GM12878 (cell line): ENCODE measurements at regions not wholly inside any gene's neighbourhood (a gene's known extent, or its start where the extent isn't known, plus 50 kb on each side); places are given as distances from the start of the nearest gene placed in this dataset.

Experiments used
- ATAC-seq: fragments of 200-7000 bp; cut with Tn5 transposase; 3 replicates; pipeline ENCODE4 v1.9.1; 2020; ENCODE audit warnings: mild to moderate bottlenecking, moderate library complexity
- BruUV-seq: library from RNA; stranded (reverse); fragments of 400-500 nt; replicated peaks from 2 replicates; lab custom pipeline; 2021; lab: Mats Ljungman, UMichigan
- CTCF ChIA-PET: fragments of 300-600 bp; sonication (Branson Sonifier 250); formaldehyde crosslinking; extraction: SDS; loops from one replicate; lab custom pipeline; 2021; ENCODE audit warnings: inconsistent platforms; lab: Yijun Ruan, JAX
- POLR2A ChIA-PET: fragments of 350-600 bp; formaldehyde crosslinking; extraction: SDS; loops from one replicate; lab custom pipeline; 2021; ENCODE audit warnings: inconsistent platforms; lab: Charles Lee
- RAD21 ChIA-PET: fragments of 300-600 bp; sonication (Branson Sonifier 250); formaldehyde crosslinking; loops from one replicate; lab custom pipeline; 2023; ENCODE audit warnings: antibody characterized with exemption; ENCODE audit not compliant: unreplicated experiment; lab: Charles Lee
- SMC1A ChIA-PET: fragments of 300-600 bp; sonication (Branson Sonifier 250); formaldehyde crosslinking; loops from one replicate; lab custom pipeline; 2023; ENCODE audit not compliant: unreplicated experiment, uncharacterized antibody; lab: Charles Lee
- DNase-seq: peaks from one replicate; pipeline ENCODE4 v3.0.0-alpha.2; 2011; ENCODE audit warnings: low read depth, low spot score
- FAIRE-seq: peaks from 3 replicates; lab custom pipeline; 2011; peaks lifted over from hg19 to GRCh38; lab: Jason Lieb, UNC
- H2AFZ ChIP-seq: 2 replicates; pipeline ENCODE4 v1.6.0; 2011; ENCODE audit warnings: low read depth, low read length, control low read depth; ENCODE audit not compliant: control insufficient read depth
- H3K27ac ChIP-seq: 2 replicates; pipeline ENCODE4 v1.5.1; 2011; ENCODE audit warnings: control low read depth; ENCODE audit not compliant: control insufficient read depth, insufficient read depth
- H3K27me3 ChIP-seq, 2 experiments: replicated peaks in 1 of 2; 2 replicates each; pipeline versions ENCODE4 v1.6.0 to v1.6.1; 2011; ENCODE audit warnings: low read length in 1 of 2; ENCODE audit not compliant: control insufficient read depth in 2 of 2, insufficient read depth in 2 of 2
- H3K36me3 ChIP-seq, 2 experiments: 2 replicates each; pipeline ENCODE4 v1.5.1; 2011; ENCODE audit warnings: low read length in 1 of 2; ENCODE audit not compliant: control insufficient read depth in 2 of 2, insufficient read depth in 2 of 2
- H3K4me1 ChIP-seq: 2 replicates; pipeline ENCODE4 v1.6.1; 2011; ENCODE audit warnings: mild to moderate bottlenecking, low read length, moderate library complexity, mixed read lengths; ENCODE audit not compliant: control insufficient read depth, insufficient read depth
- H3K4me2 ChIP-seq: 2 replicates; pipeline ENCODE4 v1.6.0; 2011; ENCODE audit warnings: control low read depth; ENCODE audit not compliant: control insufficient read depth, insufficient read depth
- H3K4me3 ChIP-seq: fragments of 200-600 bp; sonication (generic); 2 replicates; pipeline ENCODE4 v1.5.1; 2016
- H3K79me2 ChIP-seq: 2 replicates; pipeline ENCODE4 v1.6.0; 2011; ENCODE audit warnings: low read length; ENCODE audit not compliant: control insufficient read depth, insufficient read depth
- H3K9ac ChIP-seq: 2 replicates; pipeline ENCODE4 v1.8.0; 2011; ENCODE audit warnings: low read length, control low read depth, mixed read lengths; ENCODE audit not compliant: control insufficient read depth, insufficient read depth
- H3K9me3 ChIP-seq: replicated peaks from 3 replicates; pipeline ENCODE4 v1.5.1; 2011; ENCODE audit warnings: mild to moderate bottlenecking, low read length; ENCODE audit not compliant: control insufficient read depth, insufficient read depth
- H4K20me1 ChIP-seq: 2 replicates; pipeline ENCODE4 v1.6.0; 2011; ENCODE audit not compliant: control insufficient read depth, insufficient read depth
- CBX3 ChIP-seq: fragments of 200-600 bp; sonication (generic); IDR thresholded peaks from 2 replicates; pipeline ENCODE4 v1.6.1; 2016; ENCODE audit warnings: low read depth, borderline replicate concordance
- CBX5 ChIP-seq: sonication (generic); IDR thresholded peaks from 2 replicates; pipeline ENCODE4 v1.6.1; 2016; ENCODE audit warnings: low read depth, moderate library complexity, mild to moderate bottlenecking, inconsistent platforms
- FOXK2 ChIP-seq: fragments of 450-650 bp; IDR thresholded peaks from 2 replicates; pipeline ENCODE4 v1.6.1; 2017; ENCODE audit warnings: mild to moderate bottlenecking, moderate library complexity
- GATAD2B ChIP-seq: fragments of 450-650 bp; conservative IDR thresholded peaks from 2 replicates; pipeline ENCODE4 v1.6.1; 2017; ENCODE audit warnings: low read depth, mild to moderate bottlenecking, moderate library complexity
- MXI1 ChIP-seq: fragments of 150-350 bp; IDR thresholded peaks from 2 replicates; pipeline ENCODE4 v1.6.1; 2011; ENCODE audit warnings: low read depth, mild to moderate bottlenecking, inconsistent platforms, low read length, improper control_type of control experiment
- NFIC ChIP-seq: IDR thresholded peaks from 2 replicates; pipeline ENCODE4 v1.6.1; 2012; ENCODE audit warnings: low read depth, mild to moderate bottlenecking, inconsistent platforms, low read length, moderate library complexity
- NFXL1 ChIP-seq: fragments of 450-650 bp; IDR thresholded peaks from 2 replicates; pipeline ENCODE4 v1.6.1; 2017; ENCODE audit warnings: antibody characterized with exemption, mild to moderate bottlenecking, borderline replicate concordance
- NFYA ChIP-seq: IDR thresholded peaks from 2 replicates; pipeline ENCODE4 v1.6.1; 2011; ENCODE audit warnings: low read depth, mild to moderate bottlenecking, low read length, improper control_type of control experiment, borderline replicate concordance
- NRF1 ChIP-seq: conservative IDR thresholded peaks from 2 replicates; pipeline ENCODE4 v1.6.1; 2011; ENCODE audit warnings: mild to moderate bottlenecking, low read depth, low read length, improper control_type of control experiment
- POLR2AphosphoS2 ChIP-seq: IDR thresholded peaks from 2 replicates; pipeline ENCODE4 v1.6.1; 2011; ENCODE audit warnings: low read depth, mild to moderate bottlenecking, low read length, improper control_type of control experiment, moderate library complexity
- RFX5 ChIP-seq: IDR thresholded peaks from 2 replicates; pipeline ENCODE4 v1.6.1; 2011; ENCODE audit warnings: low read depth, low read length, improper control_type of control experiment
- SMARCA5 ChIP-seq: fragments of 450-650 bp; IDR thresholded peaks from 2 replicates; pipeline ENCODE4 v1.6.1; 2017; ENCODE audit warnings: mild to moderate bottlenecking
- SREBF1 ChIP-seq: IDR thresholded peaks from 2 replicates; pipeline ENCODE4 v1.6.1; 2012; ENCODE audit warnings: mild to moderate bottlenecking, low read length
- SRF ChIP-seq, 2 experiments: IDR thresholded peaks; 2 replicates each; pipeline ENCODE4 v1.6.1; 2011; ENCODE audit warnings: low read depth in 2 of 2, low read length in 2 of 2, mild to moderate bottlenecking in 1 of 2, moderate library complexity in 1 of 2
- WGBS: methylation state at CpG from one replicate; pipeline ENCODE4 v1.1.6; 2016; ENCODE audit warnings: low lambda C conversion rate; ENCODE audit not compliant: insufficient replicate concordance, insufficient coverage; ENCODE audit errors: missing lambda C conversion rate; 5-methylcytosine and 5-hydroxymethylcytosine counted together
- in situ Hi-C: fragments of 300-500 bp; cut with MboI; formaldehyde crosslinking; loops from 9 replicates; pipeline ENCODE4 v1.14.3; 2018; ENCODE audit warnings: mixed read lengths
- intact Hi-C: fragments of 100-400 bp; cut with micrococcal nuclease; formaldehyde crosslinking; loops from one replicate; pipeline ENCODE4 v1.14.2; 2022; ENCODE audit not compliant: unreplicated experiment
- TF ChIP-seq, protein P1 (sequence below): fragments of 450-650 bp; IDR thresholded peaks from 2 replicates; pipeline ENCODE4 v1.6.1; 2017; ENCODE audit warnings: borderline replicate concordance
- TF ChIP-seq, protein P2 (sequence below): IDR thresholded peaks from 2 replicates; pipeline ENCODE4 v1.6.1; 2011; ENCODE audit warnings: borderline replicate concordance, low read depth, mild to moderate bottlenecking, moderate library complexity, mixed read lengths, low read length; ENCODE audit not compliant: insufficient read depth; ENCODE audit errors: extremely low read length

DNA sequence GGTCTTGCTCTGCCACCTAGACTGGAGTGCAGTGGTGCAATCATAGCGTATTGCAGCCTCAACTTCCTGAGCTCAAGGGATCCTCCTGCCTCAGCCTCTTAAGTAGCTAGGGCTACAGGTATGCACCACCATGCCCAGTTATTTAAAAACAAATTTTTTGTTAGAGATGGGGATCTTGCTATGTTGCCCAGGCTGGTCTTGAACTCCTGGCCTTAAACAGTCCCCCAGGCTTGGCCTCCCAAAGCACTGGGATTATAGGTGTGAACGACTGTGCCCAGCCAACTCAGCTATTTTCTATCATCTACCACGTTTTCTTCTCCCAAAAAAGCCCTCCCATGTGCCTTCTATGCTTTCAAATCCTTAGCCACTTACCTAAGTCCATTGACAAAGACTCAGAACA lies 243.7 kb upstream of the SOX4 start:
- H3K9me3 ChIP-seq = no peaks in the 10 kb centered on the region
- no peak for DNase-seq
- ATAC-seq = no peak
- no peaks in the 10 kb centered on the region for H4K20me1 ChIP-seq
- H3K4me3 ChIP-seq = no peak overlapping the region
- CTCF ChIA-PET = no interaction called here
- no peak overlapping the region for H3K4me2 ChIP-seq
- intact Hi-C loops (no loop called here), in situ Hi-C loops (no loop called here)
- H2AFZ ChIP-seq = no peak overlapping the region
- RAD21 ChIA-PET = no interaction called here
- H3K27ac ChIP-seq = no peak overlapping the region
- no TSS peak for BruUV-seq
- FAIRE-seq = no peak
- H3K4me1 ChIP-seq = no peaks in the 10 kb centered on the region
- TF ChIP-seq SRF (IDR thresholded peaks at IDR 0.05; ENCODE audit: low read depth in 2 of 2, low read length in 2 of 2) (no peak), NFXL1 (no peak), POLR2AphosphoS2 (no peak), SMARCA5 (no peak), NFYA (no peak), FOXK2 (no peak), NFIC (no peak), MXI1 (no peak), CBX5 (no peak), NRF1 (no peak), GATAD2B (no peak), SREBF1 (no peak), RFX5 (no peak), CBX3 (no peak)
- TF ChIP-seq, protein P1, sequence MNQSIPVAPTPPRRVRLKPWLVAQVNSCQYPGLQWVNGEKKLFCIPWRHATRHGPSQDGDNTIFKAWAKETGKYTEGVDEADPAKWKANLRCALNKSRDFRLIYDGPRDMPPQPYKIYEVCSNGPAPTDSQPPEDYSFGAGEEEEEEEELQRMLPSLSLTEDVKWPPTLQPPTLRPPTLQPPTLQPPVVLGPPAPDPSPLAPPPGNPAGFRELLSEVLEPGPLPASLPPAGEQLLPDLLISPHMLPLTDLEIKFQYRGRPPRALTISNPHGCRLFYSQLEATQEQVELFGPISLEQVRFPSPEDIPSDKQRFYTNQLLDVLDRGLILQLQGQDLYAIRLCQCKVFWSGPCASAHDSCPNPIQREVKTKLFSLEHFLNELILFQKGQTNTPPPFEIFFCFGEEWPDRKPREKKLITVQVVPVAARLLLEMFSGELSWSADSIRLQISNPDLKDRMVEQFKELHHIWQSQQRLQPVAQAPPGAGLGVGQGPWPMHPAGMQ = no peak
- TF ChIP-seq, protein P2, sequence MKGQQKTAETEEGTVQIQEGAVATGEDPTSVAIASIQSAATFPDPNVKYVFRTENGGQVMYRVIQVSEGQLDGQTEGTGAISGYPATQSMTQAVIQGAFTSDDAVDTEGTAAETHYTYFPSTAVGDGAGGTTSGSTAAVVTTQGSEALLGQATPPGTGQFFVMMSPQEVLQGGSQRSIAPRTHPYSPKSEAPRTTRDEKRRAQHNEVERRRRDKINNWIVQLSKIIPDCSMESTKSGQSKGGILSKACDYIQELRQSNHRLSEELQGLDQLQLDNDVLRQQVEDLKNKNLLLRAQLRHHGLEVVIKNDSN = no peak
- H3K9ac ChIP-seq = no peak overlapping the region
- H3K27me3 ChIP-seq = no peaks in the 10 kb centered on the region
- H3K79me2 ChIP-seq = no peaks in the 10 kb centered on the region
- 33% methylated on average over 3 of the region's 3 CpGs for WGBS
- SMC1A ChIA-PET = interaction anchor here (1.0 kb wide), 1 partner anchor 34 kb away, joined by 3 read pairs; no protein-coding TSS in a partner anchor
- POLR2A ChIA-PET = no interaction called here
- no peaks in the 10 kb centered on the region for H3K36me3 ChIP-seq
